ENCODE measurements at regions not wholly inside any gene's neighbourhood (a gene's known extent, or its start where the extent isn't known, plus 50 kb on each side); places are given as distances from the start of the nearest gene placed in this dataset.
"Not testable (repeated sequence)": the region's sequence is repeated elsewhere in the genome, so short reads cannot be mapped to it uniquely, and the experiment has no call there.

GRCh38 chr5:104080646-104081175, 518.1 kb upstream of the NUDT12 start:
- DNase-seq = no peak
- TF ChIP-seq, protein P1, sequence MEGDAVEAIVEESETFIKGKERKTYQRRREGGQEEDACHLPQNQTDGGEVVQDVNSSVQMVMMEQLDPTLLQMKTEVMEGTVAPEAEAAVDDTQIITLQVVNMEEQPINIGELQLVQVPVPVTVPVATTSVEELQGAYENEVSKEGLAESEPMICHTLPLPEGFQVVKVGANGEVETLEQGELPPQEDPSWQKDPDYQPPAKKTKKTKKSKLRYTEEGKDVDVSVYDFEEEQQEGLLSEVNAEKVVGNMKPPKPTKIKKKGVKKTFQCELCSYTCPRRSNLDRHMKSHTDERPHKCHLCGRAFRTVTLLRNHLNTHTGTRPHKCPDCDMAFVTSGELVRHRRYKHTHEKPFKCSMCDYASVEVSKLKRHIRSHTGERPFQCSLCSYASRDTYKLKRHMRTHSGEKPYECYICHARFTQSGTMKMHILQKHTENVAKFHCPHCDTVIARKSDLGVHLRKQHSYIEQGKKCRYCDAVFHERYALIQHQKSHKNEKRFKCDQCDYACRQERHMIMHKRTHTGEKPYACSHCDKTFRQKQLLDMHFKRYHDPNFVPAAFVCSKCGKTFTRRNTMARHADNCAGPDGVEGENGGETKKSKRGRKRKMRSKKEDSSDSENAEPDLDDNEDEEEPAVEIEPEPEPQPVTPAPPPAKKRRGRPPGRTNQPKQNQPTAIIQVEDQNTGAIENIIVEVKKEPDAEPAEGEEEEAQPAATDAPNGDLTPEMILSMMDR (IDR thresholded peaks at IDR 0.05) = no peak
- Histone ChIP-seq H3K9me3 (no peaks in the 10 kb centered on the region), H3K4me3 (no peak overlapping the region), H3K36me3 (ENCODE audit: insufficient read depth in 1 of 2, low read depth in 1 of 2) (no peaks in the 10 kb centered on the region), H3K27ac (no peak overlapping the region), H3K27me3 (ENCODE audit: insufficient read depth in 3 of 3, low read length in 2 of 3) (no peaks in the 10 kb centered on the region), H3K4me1 (no peaks in the 10 kb centered on the region)
- WGBS, 3 donors = 71 to 83% (median 73%) methylated on average over 2 of the region's 2 CpGs
- no peak for ATAC-seq
- intact Hi-C loops (cut with DNase I) = no loop called here

DNA sequence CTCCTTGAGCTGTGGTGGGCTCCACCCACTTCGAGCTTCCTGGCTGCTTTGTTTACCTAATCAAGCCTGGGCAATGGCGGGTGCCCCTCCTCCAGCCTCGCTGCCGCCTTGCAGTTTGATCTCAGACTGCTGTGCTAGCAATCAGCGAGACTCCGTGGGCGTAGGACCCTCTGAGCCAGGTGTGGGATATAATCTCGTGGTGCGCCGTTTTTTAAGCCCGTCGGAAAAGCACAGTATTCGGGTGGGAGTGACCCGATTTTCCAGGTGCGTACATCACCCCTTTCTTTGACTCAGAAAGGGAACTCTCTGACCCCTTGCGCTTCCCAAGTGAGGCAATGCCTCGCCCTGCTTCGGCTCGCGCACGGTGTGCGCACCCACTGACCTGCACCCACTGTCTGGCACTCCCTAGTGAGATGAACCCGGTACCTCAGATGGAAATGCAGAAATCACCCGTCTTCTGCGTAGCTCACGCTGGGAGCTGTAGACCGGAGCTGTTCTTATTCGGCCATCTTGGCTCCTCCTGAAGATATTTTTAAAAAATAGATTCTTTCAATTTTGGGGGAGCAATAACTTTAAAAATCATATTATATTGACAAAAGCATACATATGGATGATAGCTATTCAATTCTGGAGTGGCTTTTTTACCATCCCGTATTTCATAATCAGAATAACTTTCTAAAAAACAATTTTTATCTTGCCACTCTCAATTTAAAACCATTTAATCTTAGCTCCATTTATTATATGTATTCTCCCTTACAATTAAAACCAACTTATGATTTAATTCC, 517.5 kb upstream of the NUDT12 start:
- 88 to 94% (median 94%) methylated on average over 21 to 27 of the region's 29 CpGs for WGBS, 3 donors
- ATAC-seq; H3K27ac ChIP-seq; intact Hi-C loops (cut with DNase I); H3K27me3 ChIP-seq (ENCODE audit: insufficient read depth in 3 of 3, low read length in 2 of 3); DNase-seq; H3K4me1 ChIP-seq; H3K36me3 ChIP-seq (ENCODE audit: insufficient read depth in 1 of 2, low read depth in 1 of 2); H3K4me3 ChIP-seq; H3K9me3 ChIP-seq: not testable (repeated sequence)

DNA sequence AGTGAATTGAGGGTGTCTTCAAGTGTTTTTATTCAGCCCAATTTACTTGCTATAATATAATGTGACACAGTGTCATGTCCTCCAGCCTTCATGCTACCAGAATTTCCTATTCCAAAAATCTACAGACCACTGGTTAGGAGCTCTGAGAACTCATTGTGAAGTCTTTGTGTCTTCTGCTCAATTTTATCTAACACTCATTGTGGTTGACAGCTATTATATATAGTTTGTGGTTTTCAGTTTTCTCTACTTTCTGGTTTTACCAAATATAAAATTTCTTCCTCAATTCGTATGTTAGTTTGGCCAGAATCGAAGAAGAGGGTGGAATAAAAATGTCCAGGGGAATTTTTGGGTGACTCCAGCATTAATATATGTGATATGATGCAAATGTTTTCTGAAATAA, 509.3 kb upstream of the NUDT12 start:
- no peak for ATAC-seq
- no peak for DNase-seq
- intact Hi-C loops (cut with DNase I) = no loop called here
- TF ChIP-seq, protein P1 (IDR thresholded peaks at IDR 0.05) = no peak
- no peaks in the 10 kb centered on the region for H3K27me3 ChIP-seq (ENCODE audit: insufficient read depth in 3 of 3, low read length in 2 of 3)
- WGBS, 3 donors = 82 to 88% (median 83%) methylated on average over 2 of the region's 2 CpGs
- H3K4me3 ChIP-seq = no peak overlapping the region
- no peaks in the 10 kb centered on the region for H3K4me1 ChIP-seq
- no peaks in the 10 kb centered on the region for H3K36me3 ChIP-seq (ENCODE audit: insufficient read depth in 1 of 2, low read depth in 1 of 2)
- H3K27ac ChIP-seq = no peak overlapping the region
- no peaks in the 10 kb centered on the region for H3K9me3 ChIP-seq

- ATAC-seq (no peak), DNase-seq (no peak)
- Histone ChIP-seq H3K9me3 (no peaks in the 10 kb centered on the region), H3K27ac (no peak overlapping the region), H3K4me3 (no peak overlapping the region), H3K27me3 (ENCODE audit: insufficient read depth in 3 of 3, low read length in 2 of 3) (no peaks in the 10 kb centered on the region), H3K36me3 (ENCODE audit: insufficient read depth in 1 of 2, low read depth in 1 of 2) (no peaks in the 10 kb centered on the region), H3K4me1 (no peaks in the 10 kb centered on the region)
- intact Hi-C loops (cut with DNase I) = no loop called here
- TF ChIP-seq, protein P1 (IDR thresholded peaks at IDR 0.05) = no peak
- WGBS, 3 donors = 58 to 72% (median 68%) methylated on average over 9 of the region's 9 CpGs
Observed at GRCh38 chr5:104062621-104063377, 500.2 kb upstream of the NUDT12 start.

DNA sequence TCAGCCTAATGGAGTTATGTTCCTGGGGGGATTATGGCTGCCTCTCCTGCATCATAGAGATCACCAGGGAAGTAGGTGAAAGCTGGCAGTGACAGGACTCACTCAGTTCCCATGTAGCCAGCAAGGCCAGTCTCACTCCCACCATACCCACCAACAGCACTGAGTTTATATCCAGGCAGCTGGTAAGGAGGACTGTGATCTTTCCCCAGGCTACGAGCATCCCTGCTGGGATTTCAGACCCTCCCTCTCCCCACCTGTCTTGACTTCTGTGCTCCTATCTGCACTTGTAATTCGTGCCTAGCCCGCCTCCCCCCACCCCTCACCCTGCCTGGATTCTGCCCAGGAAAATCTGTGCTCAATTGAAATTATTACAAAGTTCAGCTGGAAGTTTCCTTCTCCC, 499.1 kb upstream of the NUDT12 start:
- Histone ChIP-seq H3K9me3 (no peaks in the 10 kb centered on the region), H3K4me3 (no peak overlapping the region), H3K36me3 (ENCODE audit: insufficient read depth in 1 of 2, low read depth in 1 of 2) (no peaks in the 10 kb centered on the region), H3K4me1 (no peaks in the 10 kb centered on the region), H3K27ac (no peak overlapping the region), H3K27me3 (ENCODE audit: insufficient read depth in 3 of 3, low read length in 2 of 3) (no peaks in the 10 kb centered on the region)
- intact Hi-C loops (cut with DNase I) = no loop called here
- TF ChIP-seq, protein P1 (IDR thresholded peaks at IDR 0.05) = no peak
- ATAC-seq (no peak), DNase-seq (no peak)
- WGBS, 3 donors = 65 to 72% (median 66%) methylated on average over 3 of the region's 3 CpGs
